Upper lobe of right lung (tissue), 1 donor: ENCODE measurements at regions not wholly inside any gene's neighbourhood (a gene's known extent, or its start where the extent isn't known, plus 50 kb on each side); places are given as distances from the start of the nearest gene placed in this dataset.
A peak's percentile ranks its signal among the peaks of the same experiment; 100 is the strongest.

Experiments used
- ATAC-seq: fragments of 200-7000 bp; cut with Tn5 transposase; one replicate; pipeline ENCODE4 v1.9.1; 2020; ENCODE audit warnings: mild to moderate bottlenecking, moderate library complexity
- DNase-seq: peaks from one replicate; pipeline ENCODE4 v3.0.0-alpha.2; 2020
- H3K27ac ChIP-seq: fragments of 200-600 bp; one replicate; pipeline ENCODE4 v1.8.0; 2022
- H3K27me3 ChIP-seq: fragments of 200-600 bp; one replicate; pipeline ENCODE4 v1.8.0; 2022; ENCODE audit warnings: mild to moderate bottlenecking
- H3K36me3 ChIP-seq: fragments of 200-600 bp; one replicate; pipeline ENCODE4 v1.8.0; 2022
- H3K4me1 ChIP-seq: fragments of 200-600 bp; one replicate; pipeline ENCODE4 v1.8.0; 2022
- H3K4me3 ChIP-seq: fragments of 200-600 bp; one replicate; pipeline ENCODE4 v1.8.0; 2022; ENCODE audit warnings: mild to moderate bottlenecking
- H3K9me3 ChIP-seq: fragments of 200-600 bp; one replicate; pipeline ENCODE4 v1.8.0; 2022
- intact Hi-C: fragments of 100-400 bp; cut with DNase I; formaldehyde crosslinking; loops from one replicate; pipeline ENCODE4 v1.11.0; 2022
- TF ChIP-seq, protein P1 (sequence below): fragments of 200-600 bp; IDR thresholded peaks from one replicate; pipeline ENCODE4 v1.8.0; 2022; ENCODE audit warnings: antibody characterized with exemption
- donor health status: DM: no; HTN: yes; CAD: no; lungs with severe emphysema.

- no peak for DNase-seq
- Histone ChIP-seq H3K9me3 (no peaks in the 10 kb centered on the region), H3K4me3 (no peak overlapping the region), H3K27ac (no peak overlapping the region), H3K27me3 (no peaks in the 10 kb centered on the region), H3K4me1 (no peaks in the 10 kb centered on the region), H3K36me3 (peaks cover 9% of the 10 kb centered on the region)
- ATAC-seq: no peak
- intact Hi-C loops: no loop called here
- TF ChIP-seq, protein P1, sequence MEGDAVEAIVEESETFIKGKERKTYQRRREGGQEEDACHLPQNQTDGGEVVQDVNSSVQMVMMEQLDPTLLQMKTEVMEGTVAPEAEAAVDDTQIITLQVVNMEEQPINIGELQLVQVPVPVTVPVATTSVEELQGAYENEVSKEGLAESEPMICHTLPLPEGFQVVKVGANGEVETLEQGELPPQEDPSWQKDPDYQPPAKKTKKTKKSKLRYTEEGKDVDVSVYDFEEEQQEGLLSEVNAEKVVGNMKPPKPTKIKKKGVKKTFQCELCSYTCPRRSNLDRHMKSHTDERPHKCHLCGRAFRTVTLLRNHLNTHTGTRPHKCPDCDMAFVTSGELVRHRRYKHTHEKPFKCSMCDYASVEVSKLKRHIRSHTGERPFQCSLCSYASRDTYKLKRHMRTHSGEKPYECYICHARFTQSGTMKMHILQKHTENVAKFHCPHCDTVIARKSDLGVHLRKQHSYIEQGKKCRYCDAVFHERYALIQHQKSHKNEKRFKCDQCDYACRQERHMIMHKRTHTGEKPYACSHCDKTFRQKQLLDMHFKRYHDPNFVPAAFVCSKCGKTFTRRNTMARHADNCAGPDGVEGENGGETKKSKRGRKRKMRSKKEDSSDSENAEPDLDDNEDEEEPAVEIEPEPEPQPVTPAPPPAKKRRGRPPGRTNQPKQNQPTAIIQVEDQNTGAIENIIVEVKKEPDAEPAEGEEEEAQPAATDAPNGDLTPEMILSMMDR: no peak
Observed at GRCh38 chr7:22949221-22949620, 64.7 kb downstream of the HYCC1 start.

GRCh38 chr7:22948770-22949169, 65.2 kb downstream of the HYCC1 start:
- Histone ChIP-seq H3K4me1 (no peaks in the 10 kb centered on the region), H3K9me3 (no peaks in the 10 kb centered on the region), H3K27me3 (no peaks in the 10 kb centered on the region), H3K27ac (no peak overlapping the region), H3K36me3 (peaks cover 9% of the 10 kb centered on the region), H3K4me3 (no peak overlapping the region)
- intact Hi-C loops: no loop called here
- TF ChIP-seq, protein P1: no peak
- ATAC-seq (no peak), DNase-seq (no peak)

GRCh38 chr7:22945584-22945983, 68.3 kb downstream of the HYCC1 start:
- Histone ChIP-seq H3K4me3 (no peak overlapping the region), H3K36me3 (peaks cover 9% of the 10 kb centered on the region), H3K9me3 (no peaks in the 10 kb centered on the region), H3K27me3 (no peaks in the 10 kb centered on the region), H3K27ac (no peak overlapping the region), H3K4me1 (no peaks in the 10 kb centered on the region)
- TF ChIP-seq, protein P1: no peak
- no peak for ATAC-seq
- intact Hi-C loops: no loop called here
- no peak for DNase-seq

GRCh38 chr7:22944510-22944909, 69.4 kb downstream of the HYCC1 start:
- intact Hi-C loops: no loop called here
- TF ChIP-seq, protein P1: no peak
- Histone ChIP-seq H3K9me3 (no peaks in the 10 kb centered on the region), H3K4me3 (no peak overlapping the region), H3K4me1 (no peaks in the 10 kb centered on the region), H3K36me3 (peaks cover 9% of the 10 kb centered on the region), H3K27me3 (no peaks in the 10 kb centered on the region), H3K27ac (no peak overlapping the region)
- ATAC-seq (no peak), DNase-seq (no peak)

DNA sequence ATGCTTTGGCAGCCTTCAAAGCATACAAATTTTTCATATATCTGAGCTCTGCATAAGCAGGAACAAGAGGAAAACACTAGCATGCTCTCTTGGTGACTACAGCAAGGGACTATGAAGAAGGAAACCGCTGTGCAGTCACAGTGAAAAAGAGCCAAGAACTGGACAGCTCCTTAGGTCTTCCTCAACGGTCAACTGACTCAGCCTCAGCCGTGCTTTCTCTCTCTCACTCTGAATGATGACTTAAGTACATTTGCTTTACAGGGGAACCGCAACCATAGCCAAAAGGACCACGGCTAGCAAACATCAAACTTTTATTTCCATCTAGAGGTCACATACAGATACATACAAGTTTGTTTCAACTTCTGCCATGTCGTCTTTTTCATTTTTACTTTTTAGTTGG, 69.9 kb downstream of the HYCC1 start:
- H3K27me3 ChIP-seq: no peaks in the 10 kb centered on the region
- H3K9me3 ChIP-seq: no peaks in the 10 kb centered on the region
- H3K4me1 ChIP-seq: no peaks in the 10 kb centered on the region
- no peak overlapping the region for H3K4me3 ChIP-seq
- H3K36me3 ChIP-seq: peaks cover 9% of the 10 kb centered on the region
- ATAC-seq: peak; percentile 51
- intact Hi-C loops: no loop called here
- no peak for DNase-seq
- TF ChIP-seq, protein P1: no peak
- H3K27ac ChIP-seq: no peak overlapping the region

- intact Hi-C loops: no loop called here
- peaks cover 9% of the 10 kb centered on the region for H3K36me3 ChIP-seq
- no peaks in the 10 kb centered on the region for H3K9me3 ChIP-seq
- no peak overlapping the region for H3K27ac ChIP-seq
- TF ChIP-seq, protein P1: no peak
- DNase-seq: no peak
- ATAC-seq: no peak
- H3K4me3 ChIP-seq: no peak overlapping the region
- H3K27me3 ChIP-seq: no peaks in the 10 kb centered on the region
- H3K4me1 ChIP-seq: no peaks in the 10 kb centered on the region
Observed at GRCh38 chr7:22942191-22942590, 71.7 kb downstream of the HYCC1 start.
